Transverse colon (tissue), 4 donors: ENCODE measurements at regions not wholly inside any gene's neighbourhood (a gene's known extent, or its start where the extent isn't known, plus 50 kb on each side); places are given as distances from the start of the nearest gene placed in this dataset.

Experiments
- DNase-seq: peaks from one replicate; pipeline ENCODE4 v3.0.0-alpha.2; 2019
- H3K27ac ChIP-seq, 4 donors: fragments of 200-600 bp; sonication (generic); 2 replicates each; pipeline ENCODE4 v1.5.1; 2016 to 2018; ENCODE audit warnings: inconsistent platforms in 4 of 4
- H3K27me3 ChIP-seq: fragments of 200-600 bp; sonication (generic); 2 replicates; pipeline ENCODE4 v1.5.1; 2017; ENCODE audit warnings: inconsistent platforms
- H3K36me3 ChIP-seq, 4 donors: fragments of 200-600 bp; sonication (generic); 2 replicates each; pipeline ENCODE4 v1.5.1; 2017 to 2019; ENCODE audit warnings: inconsistent platforms in 4 of 4
- H3K4me1 ChIP-seq, 4 donors: fragments of 200-600 bp; sonication (generic); 2 replicates each; pipeline ENCODE4 v1.5.1; 2017 to 2020; ENCODE audit warnings: inconsistent platforms in 4 of 4
- H3K4me3 ChIP-seq, 4 donors: fragments of 200-600 bp; sonication (generic); 1 replicate in 1 of 4; 2 replicates in 3 of 4; pipeline versions ENCODE4 v1.5.1 to v1.6.1; 2017 to 2019; ENCODE audit warnings: inconsistent platforms in 4 of 4
- H3K9me3 ChIP-seq, 2 donors: fragments of 200-600 bp; sonication (generic); 2 replicates each; pipeline ENCODE4 v1.5.1; 2017 to 2019; ENCODE audit warnings: inconsistent platforms in 2 of 2
- EP300 ChIP-seq: sonication (generic); formaldehyde crosslinking; IDR thresholded peaks from one replicate; pipeline ENCODE4 v1.6.1; 2017; ENCODE audit warnings: antibody characterized with exemption, low read depth
- POLR2A ChIP-seq: fragments of 450-650 bp; IDR thresholded peaks from one replicate; pipeline ENCODE4 v1.6.1; 2016; ENCODE audit warnings: antibody characterized with exemption, mild to moderate bottlenecking, moderate library complexity
- POLR2AphosphoS5 ChIP-seq, 3 donors: sonication (generic); formaldehyde crosslinking; IDR thresholded peaks; one replicate each; pipeline ENCODE4 v1.6.1; 2016; ENCODE audit warnings: antibody characterized with exemption in 3 of 3
- WGBS, 2 donors: methylation state at CpG; one replicate each; pipeline ENCODE4 v1.1.5; 2018; ENCODE audit warnings: low coverage in 1 of 2; 5-methylcytosine and 5-hydroxymethylcytosine counted together
- in situ Hi-C, 4 donors: fragments of 200-750 bp; cut with MboI; loops; one replicate each; pipeline versions ENCODE4 v1.15.0 to v1.15.1; 2017; ENCODE audit warnings: low sequenced_read_pairs in 3 of 4, low pct_ligation_motif_present in 1 of 4, low pct_unique_long_range_greater_than_20kb in 1 of 4
- intact Hi-C: fragments of 100-400 bp; cut with DNase I; formaldehyde crosslinking; loops from one replicate; pipeline ENCODE4 v1.15.1; 2023; ENCODE audit warnings: low total_unique reads
- TF ChIP-seq, protein P1 (sequence below), 5 experiments: fragments of 200-600 bp in 3 of 5; fragments of 450-650 bp in 2 of 5; sonication (generic) in 3 of 5; IDR thresholded peaks; 1 replicate in 2 of 5; 2 replicates in 3 of 5; pipeline ENCODE4 v1.5.1; 2016 to 2017; ENCODE audit warnings: antibody characterized with exemption in 5 of 5, inconsistent platforms in 3 of 5, mild to moderate bottlenecking in 2 of 5, moderate library complexity in 1 of 5

DNA sequence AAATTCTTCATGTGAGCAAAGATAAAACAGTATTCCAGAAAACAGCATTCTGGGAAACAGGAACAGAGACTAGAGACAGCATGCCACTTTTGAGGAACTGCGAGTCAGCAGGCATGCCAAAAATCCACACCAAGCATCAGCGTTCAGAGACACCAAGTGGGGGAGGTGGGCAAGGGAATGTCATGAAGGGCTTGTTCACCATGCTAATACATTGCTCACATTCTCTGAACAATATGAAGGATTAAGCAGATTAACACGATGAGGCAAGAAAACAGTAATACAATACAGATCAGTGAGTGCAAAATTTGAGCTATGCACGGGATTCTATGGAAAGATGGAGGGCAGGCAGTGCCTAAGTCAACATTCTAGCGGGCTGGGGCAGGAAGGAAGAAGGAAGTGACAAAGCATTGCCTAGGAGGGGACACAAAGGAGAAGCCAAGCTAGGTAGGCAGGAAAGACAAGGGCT lies 278.3 kb downstream of the FBXW7 start:
- H3K4me1 ChIP-seq: peaks cover 0 to 5% (median 0%) of the 10 kb centered on the region in 4 donors
- no peak for DNase-seq
- H3K9me3 ChIP-seq: peaks cover 3 to 5% of the 10 kb centered on the region in 2 donors
- TF ChIP-seq EP300 (no peak), POLR2AphosphoS5 (IDR thresholded peaks at IDR 0.05) (no peak), POLR2A (no peak)
- TF ChIP-seq, protein P1, sequence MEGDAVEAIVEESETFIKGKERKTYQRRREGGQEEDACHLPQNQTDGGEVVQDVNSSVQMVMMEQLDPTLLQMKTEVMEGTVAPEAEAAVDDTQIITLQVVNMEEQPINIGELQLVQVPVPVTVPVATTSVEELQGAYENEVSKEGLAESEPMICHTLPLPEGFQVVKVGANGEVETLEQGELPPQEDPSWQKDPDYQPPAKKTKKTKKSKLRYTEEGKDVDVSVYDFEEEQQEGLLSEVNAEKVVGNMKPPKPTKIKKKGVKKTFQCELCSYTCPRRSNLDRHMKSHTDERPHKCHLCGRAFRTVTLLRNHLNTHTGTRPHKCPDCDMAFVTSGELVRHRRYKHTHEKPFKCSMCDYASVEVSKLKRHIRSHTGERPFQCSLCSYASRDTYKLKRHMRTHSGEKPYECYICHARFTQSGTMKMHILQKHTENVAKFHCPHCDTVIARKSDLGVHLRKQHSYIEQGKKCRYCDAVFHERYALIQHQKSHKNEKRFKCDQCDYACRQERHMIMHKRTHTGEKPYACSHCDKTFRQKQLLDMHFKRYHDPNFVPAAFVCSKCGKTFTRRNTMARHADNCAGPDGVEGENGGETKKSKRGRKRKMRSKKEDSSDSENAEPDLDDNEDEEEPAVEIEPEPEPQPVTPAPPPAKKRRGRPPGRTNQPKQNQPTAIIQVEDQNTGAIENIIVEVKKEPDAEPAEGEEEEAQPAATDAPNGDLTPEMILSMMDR (IDR thresholded peaks at IDR 0.05): no peak
- no peak overlapping the region for H3K4me3 ChIP-seq
- intact Hi-C loops: no loop called here
- no peaks in the 10 kb centered on the region for H3K27me3 ChIP-seq
- in situ Hi-C loops: no loop called here
- no peak overlapping the region for H3K27ac ChIP-seq
- no peaks in the 10 kb centered on the region for H3K36me3 ChIP-seq
- 60% methylated on average over 2 to 5 of the region's 5 CpGs for WGBS, 2 donors

DNA sequence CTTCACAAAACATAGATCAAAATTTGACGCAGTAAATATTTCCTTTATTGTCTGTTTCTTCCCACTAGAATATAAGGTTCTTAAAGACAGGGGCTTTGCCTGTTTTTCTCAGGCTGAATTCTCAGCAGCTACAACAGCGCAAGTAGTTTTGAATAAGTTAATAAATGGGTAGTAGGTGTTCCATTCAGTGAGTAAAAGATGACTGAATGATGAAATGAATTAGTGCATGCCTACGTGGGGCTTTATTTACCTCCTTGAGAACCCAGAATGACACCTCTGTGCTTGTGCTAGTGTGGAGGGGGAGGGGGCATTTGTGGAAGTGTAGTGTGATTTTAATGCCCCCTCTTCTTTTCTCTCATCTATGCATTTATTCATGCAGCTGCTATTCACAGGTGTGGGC lies 278.9 kb downstream of the FBXW7 start:
- 81 to 83% methylated on average over 3 of the region's 3 CpGs for WGBS, 2 donors
- TF ChIP-seq POLR2AphosphoS5 (IDR thresholded peaks at IDR 0.05): no peak
- TF ChIP-seq, protein P1 (IDR thresholded peaks at IDR 0.05): no peak
- no peak for TF ChIP-seq EP300
- TF ChIP-seq POLR2A: no peak
- in situ Hi-C loops (no loop called here), intact Hi-C loops (no loop called here)
- Histone ChIP-seq H3K27me3 (no peaks in the 10 kb centered on the region), H3K27ac (no peak overlapping the region), H3K4me1 (peaks cover 0 to 5% (median 0%) of the 10 kb centered on the region in 4 donors), H3K36me3 (no peaks in the 10 kb centered on the region), H3K9me3 (peaks cover 3 to 5% of the 10 kb centered on the region in 2 donors), H3K4me3 (no peak overlapping the region)
- no peak for DNase-seq

DNA sequence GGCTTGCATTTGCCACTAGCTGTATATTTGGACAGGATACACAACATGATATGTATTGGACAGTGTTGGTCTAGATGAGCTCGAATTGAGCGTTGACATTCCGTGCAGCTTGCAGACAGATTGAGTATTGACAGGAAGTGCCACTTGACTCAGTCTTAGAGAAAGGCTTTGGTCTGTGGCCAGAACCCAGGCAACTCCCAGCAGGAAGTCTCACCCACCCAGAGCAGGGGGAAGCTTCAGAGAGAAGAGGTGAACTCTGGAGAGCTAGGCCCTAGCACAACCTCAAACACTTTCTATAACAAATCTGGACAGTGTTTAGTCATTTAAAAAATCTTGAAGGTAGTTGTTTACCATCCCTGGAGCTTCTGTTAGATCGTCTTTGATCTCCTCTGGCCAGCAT lies 280.5 kb downstream of the FBXW7 start:
- H3K27me3 ChIP-seq: no peaks in the 10 kb centered on the region
- peaks cover under 1 to 3% of the 10 kb centered on the region in 2 donors for H3K9me3 ChIP-seq
- H3K27ac ChIP-seq: no peak overlapping the region
- TF ChIP-seq POLR2A: no peak
- no peak for TF ChIP-seq POLR2AphosphoS5 (IDR thresholded peaks at IDR 0.05)
- TF ChIP-seq, protein P1 (IDR thresholded peaks at IDR 0.05): no peak
- no peak for TF ChIP-seq EP300
- no peaks in the 10 kb centered on the region for H3K36me3 ChIP-seq
- 38 to 40% methylated on average over 1 to 4 of the region's 4 CpGs for WGBS, 2 donors
- H3K4me3 ChIP-seq: no peak overlapping the region
- in situ Hi-C loops (no loop called here), intact Hi-C loops (no loop called here)
- H3K4me1 ChIP-seq: peaks cover 0 to 5% (median 0%) of the 10 kb centered on the region in 4 donors
- no peak for DNase-seq

DNA sequence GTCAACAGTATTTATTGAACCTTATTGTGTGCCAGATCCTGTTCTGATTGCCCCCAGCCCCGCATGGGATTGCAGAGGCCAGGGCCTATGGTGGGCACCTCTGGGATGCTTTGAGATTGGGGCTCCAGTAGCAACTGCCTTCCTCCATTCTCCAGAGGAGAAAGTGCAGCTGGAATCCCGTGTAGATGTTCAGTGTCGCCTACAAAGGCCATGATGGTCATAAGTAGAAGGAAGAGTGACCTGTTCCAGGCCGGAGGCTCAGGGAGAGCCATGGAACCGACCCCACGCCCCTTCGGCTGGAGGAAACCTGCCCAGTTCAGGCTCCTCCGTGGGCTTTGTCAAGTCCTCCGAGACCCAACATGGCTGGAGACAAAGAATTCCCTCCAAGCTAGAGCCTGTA lies 287.5 kb downstream of the FBXW7 start:
- DNase-seq: no peak
- no peaks in the 10 kb centered on the region for H3K36me3 ChIP-seq
- no peaks in the 10 kb centered on the region for H3K27me3 ChIP-seq
- no peak overlapping the region for H3K27ac ChIP-seq
- in situ Hi-C loops (no loop called here), intact Hi-C loops (no loop called here)
- H3K9me3 ChIP-seq: no peaks in the 10 kb centered on the region
- H3K4me3 ChIP-seq: no peak overlapping the region
- no peaks in the 10 kb centered on the region for H3K4me1 ChIP-seq
- TF ChIP-seq, protein P1 (IDR thresholded peaks at IDR 0.05): no peak
- TF ChIP-seq POLR2A (no peak), POLR2AphosphoS5 (IDR thresholded peaks at IDR 0.05) (no peak), EP300 (no peak)
- WGBS, 2 donors: 80 to 96% methylated on average over 4 to 9 of the region's 9 CpGs
